ENCODE measurements at regions not wholly inside any gene's neighbourhood (a gene's known extent, or its start where the extent isn't known, plus 50 kb on each side); places are given as distances from the start of the nearest gene placed in this dataset.

DNA sequence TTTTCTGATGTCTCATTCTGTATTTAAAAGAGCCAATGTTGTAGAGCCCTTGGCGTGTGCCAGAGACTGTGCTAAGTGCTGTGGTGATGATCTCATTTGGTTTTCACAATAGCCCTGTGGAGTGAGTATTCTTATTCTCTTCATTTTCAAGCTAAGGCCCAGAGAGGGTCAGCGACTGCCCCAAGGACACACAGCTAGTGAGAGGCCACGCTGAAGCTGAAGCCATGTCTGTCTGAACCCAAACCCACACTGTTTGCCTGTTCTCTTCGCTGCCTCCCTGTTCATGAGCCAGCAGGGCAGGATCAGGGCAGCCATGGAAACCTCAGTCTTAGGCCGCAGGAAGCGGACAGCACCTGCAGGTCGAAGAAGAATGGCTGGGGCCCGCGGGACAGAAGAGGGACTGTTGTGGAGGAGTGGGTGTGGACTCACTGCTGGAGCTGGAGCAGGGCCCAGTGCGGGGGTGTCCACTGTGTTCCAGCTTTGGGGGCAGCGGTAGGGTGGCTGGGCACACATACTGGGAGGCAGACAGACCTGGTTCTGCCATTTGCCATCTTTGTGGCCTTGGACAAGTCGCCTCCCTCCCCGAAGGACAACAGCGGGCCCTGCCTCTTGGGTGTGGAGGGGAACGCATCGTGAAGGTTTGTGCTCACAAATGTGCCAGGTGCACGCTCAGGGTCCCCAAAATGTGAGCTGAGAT, 257.9 kb upstream of the MVB12B start:
- TF ChIP-seq, protein P1, sequence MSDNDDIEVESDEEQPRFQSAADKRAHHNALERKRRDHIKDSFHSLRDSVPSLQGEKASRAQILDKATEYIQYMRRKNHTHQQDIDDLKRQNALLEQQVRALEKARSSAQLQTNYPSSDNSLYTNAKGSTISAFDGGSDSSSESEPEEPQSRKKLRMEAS (IDR thresholded peaks at IDR 0.05; ENCODE audit: insufficient read depth, insufficient read length): no peak
- TF ChIP-seq CTCF (IDR thresholded peaks at IDR 0.05; ENCODE audit: extremely low read depth in 1 of 2, insufficient read depth in 1 of 2, low read depth in 1 of 2, low read length in 2 of 2) (no peak), POLR2A (IDR thresholded peaks at IDR 0.05; ENCODE audit: low read depth, low read length) (no peak), JUN (IDR thresholded peaks at IDR 0.05; ENCODE audit: borderline replicate concordance, insufficient read depth, insufficient read length, low read depth) (no peak), EZH2 (IDR thresholded peaks at IDR 0.05; ENCODE audit: borderline replicate concordance, low read depth, low read length, severe bottlenecking) (no peak), POLR2AphosphoS5 (IDR thresholded peaks at IDR 0.05; ENCODE audit: insufficient read depth, low read depth, low read length) (no peak)

All from endothelial cell of umbilical vein (primary cell).